Activated naive CD4-positive, alpha-beta T cell treated with anti-CD3 and anti-CD28 coated beads, Interleukin-2, amount 10 ng/mL, durations not matched to agents 7 days and 5 days (primary cell): ENCODE measurements at regions not wholly inside any gene's neighbourhood (a gene's known extent, or its start where the extent isn't known, plus 50 kb on each side); places are given as distances from the start of the nearest gene placed in this dataset.
"Not testable (repeated sequence)": the region's sequence is repeated elsewhere in the genome, so short reads cannot be mapped to it uniquely, and the experiment has no call there.

Source experiments
- CTCF ChIA-PET: fragments of 350-600 bp; sonication (Branson Sonifier 250); formaldehyde crosslinking; loops from one replicate; lab custom pipeline; 2021; ENCODE audit warnings: antibody characterized with exemption; lab: Charles Lee
- DNase-seq: peaks from one replicate; pipeline ENCODE4 v3.0.0-alpha.2; 2020
- H3K27ac Mint-ChIP-seq: one replicate; pipeline ENCODE4 v1.8.0; 2021; ENCODE audit warnings: mild to moderate bottlenecking, moderate library complexity, mixed read lengths
- H3K27me3 Mint-ChIP-seq: one replicate; pipeline ENCODE4 v1.8.0; 2021; ENCODE audit warnings: mild to moderate bottlenecking, mixed read lengths
- H3K36me3 Mint-ChIP-seq: one replicate; pipeline ENCODE4 v1.8.0; 2021; ENCODE audit warnings: mixed read lengths
- H3K4me1 Mint-ChIP-seq: one replicate; pipeline ENCODE4 v1.8.0; 2021; ENCODE audit warnings: mixed read lengths
- H3K4me3 Mint-ChIP-seq: one replicate; pipeline ENCODE4 v1.8.0; 2021; ENCODE audit warnings: mild to moderate bottlenecking, moderate library complexity, mixed read lengths
- H3K9me3 Mint-ChIP-seq: one replicate; pipeline ENCODE4 v1.8.0; 2021; ENCODE audit warnings: mixed read lengths

DNA sequence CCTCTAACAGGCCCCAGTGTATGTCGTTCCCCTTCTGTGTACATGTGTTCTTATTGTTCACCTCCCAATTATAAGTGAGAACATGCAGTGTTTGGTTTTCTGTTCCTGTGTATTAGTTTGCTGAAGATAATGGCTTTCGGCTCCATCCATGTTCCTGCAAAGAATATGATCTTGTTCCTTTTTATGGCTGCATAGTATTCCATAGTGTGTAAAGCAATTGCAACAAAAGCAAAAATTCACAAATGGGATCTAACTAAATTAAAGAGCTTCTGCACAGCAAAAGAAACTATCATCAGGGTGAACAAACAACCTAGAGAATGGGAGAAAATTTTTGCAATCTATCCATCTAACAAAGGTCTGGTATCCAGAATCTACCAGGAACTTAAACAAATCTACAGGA, 102.2 kb upstream of the ZNF92 start:
- not testable (repeated sequence) for H3K9me3 Mint-ChIP-seq, H3K27ac Mint-ChIP-seq, DNase-seq, H3K36me3 Mint-ChIP-seq, H3K4me3 Mint-ChIP-seq
- CTCF ChIA-PET, result interaction anchor here (0.7 kb wide), 1 partner anchor 36 kb away, joined by 3 read pairs; no protein-coding TSS in a partner anchor
- Mint-ChIP-seq H3K4me1 (peaks cover 10% of the 10 kb centered on the region), H3K27me3 (peaks cover 46% of the 10 kb centered on the region)

DNA sequence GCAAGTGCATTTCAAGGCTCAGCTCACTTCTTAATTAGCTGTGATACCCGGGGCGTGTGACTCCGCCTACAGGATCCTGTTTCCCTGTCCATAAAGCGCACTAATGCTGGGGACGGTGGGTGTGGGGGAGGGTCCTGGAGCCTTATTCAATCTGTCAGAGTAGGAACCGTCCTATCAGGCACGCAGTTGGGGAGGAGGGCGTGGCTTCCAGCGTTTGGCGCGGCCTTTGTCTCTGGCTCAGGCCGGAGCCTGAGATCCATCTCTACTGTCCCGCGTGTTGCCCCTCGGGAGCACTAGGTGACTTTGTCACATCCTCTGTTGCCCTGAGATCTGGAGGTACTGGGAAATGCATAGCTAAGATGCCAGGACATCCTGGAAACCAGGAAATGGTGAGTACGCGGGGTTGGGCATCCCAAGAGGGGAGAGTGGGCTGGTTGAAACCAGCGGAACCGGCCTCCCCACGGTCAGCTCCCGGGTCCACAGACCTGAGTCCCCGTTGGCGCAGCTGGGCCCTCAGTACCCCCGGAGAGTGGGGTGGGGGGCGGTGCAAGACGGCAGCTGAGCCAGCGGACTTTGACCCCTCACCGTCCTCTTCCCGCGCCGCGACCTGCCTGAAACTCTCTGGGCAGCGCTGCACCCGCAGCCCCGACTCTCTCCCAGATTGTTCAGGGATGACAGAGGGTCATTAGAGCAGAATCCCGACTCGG, 104.4 kb upstream of the ZNF92 start:
- Mint-ChIP-seq H3K27ac (no peak overlapping the region), H3K4me1 (peaks cover 10% of the 10 kb centered on the region), H3K27me3 (peaks cover 46% of the 10 kb centered on the region), H3K4me3 (peak overlapping the region; percentile 62), H3K36me3 (peaks cover 2% of the 10 kb centered on the region), H3K9me3 (peaks cover 2% of the 10 kb centered on the region)
- CTCF ChIA-PET, result no interaction called here
- peak; percentile 47 for DNase-seq

DNA sequence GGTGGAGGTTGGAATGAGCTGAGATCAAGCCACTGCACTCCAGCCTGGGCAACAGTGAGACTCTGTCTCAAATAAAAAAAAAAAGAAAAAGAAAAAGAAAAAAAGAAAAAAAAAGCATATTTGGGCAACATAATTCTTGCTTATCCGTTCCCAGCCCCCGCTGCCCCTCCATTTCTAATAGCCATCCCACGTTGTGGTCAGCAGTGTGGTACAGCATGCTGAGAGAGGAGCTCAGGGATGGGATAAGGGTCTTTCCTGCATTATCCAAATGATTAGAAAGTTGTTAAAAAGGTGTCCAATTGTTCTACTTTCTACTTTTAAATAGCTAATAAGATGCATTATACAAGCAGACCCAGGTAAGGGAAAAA, 104.9 kb upstream of the ZNF92 start:
- CTCF ChIA-PET, result no interaction called here
- no peak for DNase-seq
- Mint-ChIP-seq H3K27me3 (peaks cover 46% of the 10 kb centered on the region), H3K36me3 (peaks cover 2% of the 10 kb centered on the region), H3K4me3 (peak overlapping the region; percentile 62), H3K9me3 (peaks cover 2% of the 10 kb centered on the region), H3K4me1 (peaks cover 10% of the 10 kb centered on the region), H3K27ac (no peak overlapping the region)

DNA sequence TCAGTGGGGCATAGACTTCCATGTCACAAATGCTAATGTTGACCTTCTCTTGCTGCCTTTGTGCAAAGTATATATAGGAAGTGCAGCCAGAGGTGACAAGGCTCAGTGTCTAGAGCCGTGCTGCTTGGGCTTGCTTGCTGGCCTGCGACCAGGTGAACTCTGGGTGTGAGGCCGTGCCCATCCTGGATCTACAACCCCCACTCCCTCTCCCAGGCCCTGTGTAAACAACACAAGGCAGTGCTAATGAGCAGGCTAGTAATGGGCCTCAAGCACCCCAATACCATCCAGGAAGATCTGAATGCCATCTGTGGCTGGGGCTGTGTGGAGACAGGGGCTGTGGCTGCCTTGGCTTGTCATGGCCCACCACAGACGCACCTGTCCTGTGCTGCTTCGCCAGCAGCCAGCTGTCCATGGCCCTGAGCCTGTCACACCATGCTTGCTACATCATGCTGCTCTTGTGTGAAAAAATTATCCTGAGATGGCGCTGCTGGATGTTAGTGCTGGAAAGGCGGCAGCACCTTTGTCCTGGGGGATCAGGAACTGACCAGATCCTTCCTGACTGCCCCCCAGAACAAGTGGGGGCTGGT, 107.6 kb upstream of the ZNF92 start:
- CTCF ChIA-PET, result no interaction called here
- peaks cover 2% of the 10 kb centered on the region for H3K36me3 Mint-ChIP-seq
- H3K27me3 Mint-ChIP-seq, result peaks cover 44% of the 10 kb centered on the region
- no peak for DNase-seq
- no peak overlapping the region for H3K27ac Mint-ChIP-seq
- peaks cover 10% of the 10 kb centered on the region for H3K4me1 Mint-ChIP-seq
- no peaks in the 10 kb centered on the region for H3K9me3 Mint-ChIP-seq
- no peak overlapping the region for H3K4me3 Mint-ChIP-seq

DNA sequence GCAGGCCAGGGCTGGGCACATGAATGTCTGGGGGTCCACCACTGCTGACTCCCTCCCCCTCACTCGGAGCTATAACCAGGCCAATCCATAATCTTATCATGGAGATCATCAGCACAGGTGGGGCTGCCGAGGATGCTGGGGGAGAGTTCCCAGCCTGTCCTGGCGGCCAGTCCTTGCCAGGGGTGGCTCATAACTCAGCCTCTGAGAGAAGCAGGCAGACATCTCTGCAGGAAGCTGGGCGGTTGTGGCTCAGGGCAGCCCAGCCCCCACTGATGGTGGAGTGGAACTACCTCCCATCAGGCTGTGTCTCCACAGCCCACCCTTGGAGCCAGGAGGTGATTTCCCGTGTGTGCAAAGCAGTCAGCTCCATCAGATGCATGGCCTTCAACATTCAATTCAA, 109.4 kb upstream of the ZNF92 start:
- CTCF ChIA-PET, result no interaction called here

DNA sequence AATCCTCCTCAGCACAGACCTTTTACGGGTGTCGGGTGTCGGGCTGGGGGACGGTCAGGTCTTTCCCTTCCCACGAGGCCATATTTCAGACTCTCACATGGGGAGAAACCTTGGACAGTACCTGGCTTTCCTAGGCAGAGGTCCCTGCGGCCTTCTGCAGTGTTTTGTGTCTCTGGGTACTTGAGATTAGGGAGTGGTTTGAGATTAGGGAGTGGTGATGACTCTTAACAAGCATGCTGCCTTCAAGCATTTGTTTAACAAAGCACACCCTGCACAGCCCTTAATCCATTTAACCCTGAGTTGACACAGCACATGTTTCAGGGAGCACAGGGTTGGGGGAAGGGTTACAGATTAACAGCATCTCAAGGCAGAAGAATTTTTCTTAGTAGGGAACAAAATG, 113.0 kb upstream of the ZNF92 start:
- H3K36me3 Mint-ChIP-seq, result not testable (repeated sequence)

More for the DNA sequence above, 109.4 kb upstream of the ZNF92 start:
- Mint-ChIP-seq H3K27me3 (peaks cover 33% of the 10 kb centered on the region), H3K9me3 (no peaks in the 10 kb centered on the region), H3K4me1 (peaks cover 4% of the 10 kb centered on the region), H3K36me3 (no peaks in the 10 kb centered on the region), H3K4me3 (no peak overlapping the region), H3K27ac (no peak overlapping the region)
- no peak for DNase-seq

DNA sequence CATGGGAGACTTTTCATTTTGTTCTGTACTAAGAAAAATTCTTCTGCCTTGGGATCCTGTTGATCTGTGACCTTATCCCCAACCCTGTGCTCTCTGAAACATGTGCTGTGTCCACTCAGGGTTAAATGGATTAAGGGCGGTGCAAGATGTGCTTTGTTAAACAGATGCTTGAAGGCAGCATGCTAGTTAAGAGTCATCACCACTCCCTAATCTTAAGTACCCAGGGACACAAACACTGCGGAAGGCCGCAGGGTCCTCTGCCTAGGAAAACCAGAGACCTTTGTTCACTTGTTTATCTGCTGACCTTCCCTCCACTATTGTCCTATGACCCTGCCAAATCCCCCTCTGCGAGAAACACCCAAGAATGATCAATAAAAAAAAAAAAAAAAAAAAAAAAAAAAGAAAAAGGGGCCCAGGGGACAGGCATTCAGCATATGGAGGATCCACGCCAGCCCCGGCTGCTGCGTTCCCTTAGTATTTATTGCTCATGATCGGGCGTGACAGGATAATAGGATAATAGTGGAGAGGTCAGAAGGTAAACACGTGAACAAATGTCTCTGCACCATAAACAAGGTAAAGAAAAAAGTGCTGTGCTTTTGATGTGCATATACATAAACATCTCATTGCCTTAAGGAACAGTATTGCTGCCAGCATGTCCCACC, 113.7 kb upstream of the ZNF92 start:
- H3K36me3 Mint-ChIP-seq, H3K9me3 Mint-ChIP-seq, H3K4me3 Mint-ChIP-seq, CTCF ChIA-PET, DNase-seq, H3K27ac Mint-ChIP-seq, H3K4me1 Mint-ChIP-seq: not testable (repeated sequence)
- peaks cover 12% of the 10 kb centered on the region for H3K27me3 Mint-ChIP-seq

More for the DNA sequence above, 113.0 kb upstream of the ZNF92 start:
- H3K4me1 Mint-ChIP-seq, CTCF ChIA-PET, H3K4me3 Mint-ChIP-seq, H3K9me3 Mint-ChIP-seq, H3K27ac Mint-ChIP-seq, DNase-seq: not testable (repeated sequence)
- peaks cover 12% of the 10 kb centered on the region for H3K27me3 Mint-ChIP-seq

DNA sequence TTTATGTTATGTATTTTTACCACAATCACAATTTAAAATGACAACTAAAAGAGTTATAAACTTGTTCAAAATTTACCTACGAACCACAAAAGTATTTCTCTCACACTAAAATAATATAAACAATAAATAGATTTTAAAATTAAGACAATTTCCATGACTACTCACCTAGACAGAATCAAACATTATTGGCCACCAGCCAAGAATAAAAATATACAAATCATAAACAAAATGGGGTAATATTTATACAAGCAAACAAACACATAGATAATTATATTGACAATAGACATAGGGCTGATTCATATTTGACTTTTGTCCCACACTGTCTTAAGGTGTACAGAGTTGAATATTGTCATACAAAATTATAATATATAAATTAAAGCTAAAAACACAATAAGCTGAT, 119.6 kb upstream of the ZNF92 start:
- H3K4me1 Mint-ChIP-seq, result peaks cover 6% of the 10 kb centered on the region
- peaks cover 46% of the 10 kb centered on the region for H3K27me3 Mint-ChIP-seq
- H3K36me3 Mint-ChIP-seq, result no peaks in the 10 kb centered on the region
- H3K4me3 Mint-ChIP-seq, result no peak overlapping the region
- DNase-seq, result no peak
- CTCF ChIA-PET, result no interaction called here
- no peak overlapping the region for H3K27ac Mint-ChIP-seq
- no peaks in the 10 kb centered on the region for H3K9me3 Mint-ChIP-seq

DNA sequence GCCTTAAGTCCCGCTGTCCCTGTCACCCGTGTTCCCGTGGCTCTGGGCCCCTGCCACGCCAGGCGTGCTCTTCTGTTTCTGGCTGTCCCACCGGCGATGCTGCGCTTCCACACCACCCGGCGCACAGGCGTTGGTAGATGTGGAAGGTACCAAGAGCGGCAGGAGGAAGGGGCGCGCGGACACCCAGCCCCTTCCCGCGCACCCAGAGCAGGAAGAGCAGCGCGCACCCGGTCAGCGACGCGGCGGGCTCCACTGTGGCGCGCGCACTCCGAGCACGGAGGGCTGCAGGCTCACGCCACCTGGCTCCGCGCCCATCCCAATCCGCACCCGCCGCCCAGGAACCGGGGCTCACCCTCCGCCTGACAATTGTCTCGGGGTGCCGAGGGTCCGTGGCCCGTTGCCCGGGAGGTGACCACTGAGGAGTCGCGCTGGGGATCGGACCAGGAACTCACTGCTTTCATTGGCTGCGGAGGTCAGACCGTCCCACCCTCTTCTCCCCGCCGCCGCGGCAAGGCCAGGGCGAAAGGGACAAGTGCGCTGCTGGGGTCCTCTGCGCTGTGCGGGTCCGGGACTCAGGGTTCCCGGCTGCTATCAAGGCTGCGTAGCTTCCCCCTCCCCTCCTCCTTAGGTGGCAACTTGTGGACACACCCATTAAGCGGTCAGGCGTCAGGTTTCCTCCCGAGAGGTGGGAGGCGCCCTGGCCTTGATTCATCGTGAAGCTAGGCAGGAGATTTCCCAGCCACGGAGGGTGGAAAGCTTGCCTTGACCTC, 121.6 kb upstream of the ZNF92 start:
- DNase-seq, result peak; percentile 48
- peaks cover 46% of the 10 kb centered on the region for H3K27me3 Mint-ChIP-seq
- H3K36me3 Mint-ChIP-seq, result no peaks in the 10 kb centered on the region
- no peaks in the 10 kb centered on the region for H3K9me3 Mint-ChIP-seq
- H3K4me1 Mint-ChIP-seq, result peaks cover 6% of the 10 kb centered on the region
- peak overlapping the region; percentile 77 for H3K4me3 Mint-ChIP-seq
- CTCF ChIA-PET, result interaction anchor here (1.5 kb wide), 1 partner anchor 35 kb away, joined by 3 read pairs; no protein-coding TSS in a partner anchor
- H3K27ac Mint-ChIP-seq, result no peak overlapping the region

DNA sequence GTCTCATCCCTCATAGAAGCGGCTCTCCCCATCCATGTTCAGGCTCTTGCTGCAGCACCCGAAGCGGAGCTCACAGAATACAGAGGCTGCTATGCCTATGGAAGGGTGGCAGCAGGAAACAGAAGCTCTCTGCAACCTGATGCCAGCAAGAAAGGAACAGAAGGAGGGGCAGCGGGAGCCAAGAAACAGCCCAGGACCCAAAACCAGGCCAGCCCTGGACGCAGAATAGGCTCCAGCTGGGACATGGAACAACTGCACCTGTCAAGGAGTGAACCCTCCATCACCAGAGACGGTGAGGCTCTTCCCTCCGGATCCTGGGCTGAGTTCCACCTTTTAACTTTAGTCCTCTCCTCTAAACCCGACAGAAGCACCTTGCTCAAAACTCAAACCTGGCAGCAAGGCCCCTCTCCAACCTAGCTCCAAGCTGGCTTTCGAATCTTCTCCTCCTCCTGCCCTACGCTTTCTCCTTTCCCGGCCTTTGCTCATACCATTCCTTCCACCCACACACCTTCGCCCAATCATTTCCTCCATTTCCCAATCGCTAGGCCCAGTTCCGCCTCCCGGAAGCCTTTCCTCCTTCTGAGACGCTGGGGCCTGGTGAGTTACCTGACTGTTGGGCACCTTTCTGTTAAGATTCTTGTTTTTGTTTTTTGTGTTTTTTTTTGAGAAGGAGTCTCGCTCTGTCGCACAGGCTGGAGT, 122.8 kb upstream of the ZNF92 start:
- Mint-ChIP-seq H3K27ac (no peak overlapping the region), H3K27me3 (peaks cover 46% of the 10 kb centered on the region), H3K36me3 (no peaks in the 10 kb centered on the region), H3K9me3 (no peaks in the 10 kb centered on the region), H3K4me3 (peak overlapping the region; percentile 77), H3K4me1 (peaks cover 6% of the 10 kb centered on the region)
- CTCF ChIA-PET, result interaction anchor here (1.5 kb wide), 1 partner anchor 34 kb away, joined by 3 read pairs; no protein-coding TSS in a partner anchor
- no peak for DNase-seq

DNA sequence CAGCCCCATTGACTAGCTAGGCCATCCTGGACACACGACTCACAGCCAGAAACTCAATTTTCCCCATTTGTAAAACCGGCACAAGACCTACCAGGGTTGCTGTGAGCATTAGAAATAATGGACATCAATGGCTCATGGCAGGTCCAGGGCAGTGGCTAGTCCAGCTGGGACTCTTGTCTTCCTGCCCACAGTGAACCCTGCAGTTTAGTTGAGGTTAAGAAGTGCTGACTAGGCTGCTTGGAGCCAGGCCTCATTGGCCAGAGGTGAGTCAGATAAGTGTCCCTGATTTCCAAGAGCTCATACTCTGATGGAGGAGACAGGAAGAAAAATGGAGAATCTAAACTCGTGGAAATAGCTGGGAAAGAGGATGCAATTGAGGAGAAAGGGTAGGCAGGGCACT, 123.4 kb upstream of the ZNF92 start:
- CTCF ChIA-PET, result no interaction called here
- peaks cover 46% of the 10 kb centered on the region for H3K27me3 Mint-ChIP-seq
- no peak overlapping the region for H3K27ac Mint-ChIP-seq

DNA sequence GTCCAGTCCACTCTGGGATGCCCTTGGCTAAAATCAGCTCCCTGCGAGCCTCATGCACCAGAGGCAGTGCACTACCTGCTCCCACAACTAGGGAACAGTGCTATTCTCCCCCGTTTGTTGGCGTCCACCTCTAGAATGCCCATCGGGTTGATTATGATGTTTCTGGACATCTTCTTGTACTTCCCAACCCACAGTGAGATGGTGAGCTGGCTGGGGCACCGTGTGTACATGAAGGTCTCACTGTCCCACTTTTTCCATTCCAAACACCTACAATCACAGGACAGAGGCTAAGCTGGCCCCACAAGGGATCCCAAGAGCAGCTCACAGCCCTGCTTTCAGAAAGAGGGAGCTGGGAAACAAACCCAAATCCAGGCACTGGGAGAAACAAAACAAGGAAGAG, 126.2 kb upstream of the ZNF92 start:
- CTCF ChIA-PET, result no interaction called here
- H3K4me1 Mint-ChIP-seq, result peaks cover 6% of the 10 kb centered on the region
- no peaks in the 10 kb centered on the region for H3K36me3 Mint-ChIP-seq

More for the DNA sequence above, 123.4 kb upstream of the ZNF92 start:
- no peak for DNase-seq
- Mint-ChIP-seq H3K4me1 (peaks cover 6% of the 10 kb centered on the region), H3K9me3 (no peaks in the 10 kb centered on the region), H3K4me3 (no peak overlapping the region), H3K36me3 (no peaks in the 10 kb centered on the region)

DNA sequence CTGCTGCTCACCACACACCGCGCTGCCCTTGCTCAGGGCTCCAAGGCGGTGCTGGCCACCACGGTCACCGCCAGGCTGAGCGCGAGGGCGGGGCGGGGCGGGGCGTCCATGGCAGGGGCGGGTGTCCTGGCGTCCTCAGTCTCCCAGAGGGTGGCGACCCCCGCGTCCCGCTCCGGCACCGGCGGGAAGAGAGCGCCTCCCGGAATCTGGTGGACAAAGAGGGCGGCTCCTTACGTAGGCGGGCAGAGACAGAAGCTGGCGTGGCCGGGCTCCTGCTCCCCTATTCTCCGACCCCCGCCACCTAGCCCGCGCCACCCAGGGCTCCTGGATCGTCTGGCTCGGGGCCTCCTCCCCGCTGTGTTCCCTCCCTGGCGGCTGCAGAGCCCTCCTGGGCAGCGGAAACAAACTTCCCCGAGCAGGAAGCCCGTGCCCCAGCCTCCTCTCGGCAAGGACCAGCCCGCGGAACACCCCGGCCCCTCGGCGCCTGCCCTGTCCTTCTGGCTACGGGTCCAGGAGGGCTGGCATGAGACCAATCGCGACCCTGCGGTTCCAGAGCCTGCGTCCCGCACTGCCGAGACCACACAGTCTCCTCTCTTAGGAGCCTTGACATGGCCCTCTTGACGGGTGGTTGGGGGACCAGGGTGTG, 133.8 kb upstream of the ZNF92 start:
- CTCF ChIA-PET, result no interaction called here

More for the DNA sequence above, 126.2 kb upstream of the ZNF92 start:
- Mint-ChIP-seq H3K27me3 (peaks cover 35% of the 10 kb centered on the region), H3K9me3 (no peaks in the 10 kb centered on the region), H3K27ac (no peak overlapping the region), H3K4me3 (no peak overlapping the region)
- no peak for DNase-seq

More for the DNA sequence above, 133.8 kb upstream of the ZNF92 start:
- H3K27ac Mint-ChIP-seq, result no peak overlapping the region
- no peak overlapping the region for H3K4me3 Mint-ChIP-seq
- no peaks in the 10 kb centered on the region for H3K36me3 Mint-ChIP-seq
- DNase-seq, result no peak
- H3K9me3 Mint-ChIP-seq, result no peaks in the 10 kb centered on the region
- H3K4me1 Mint-ChIP-seq, result no peaks in the 10 kb centered on the region
- peaks cover 38% of the 10 kb centered on the region for H3K27me3 Mint-ChIP-seq
